ENCODE measurements at regions not wholly inside any gene's neighbourhood (a gene's known extent, or its start where the extent isn't known, plus 50 kb on each side); places are given as distances from the start of the nearest gene placed in this dataset.

- no peak for TF ChIP-seq CTCF (conservative IDR thresholded peaks at IDR 0.05; ENCODE audit: low read depth in 2 of 2)
- no peak for TF ChIP-seq EZH2 (IDR thresholded peaks at IDR 0.05; ENCODE audit: low read depth, unreplicated experiment)
- no peak for TF ChIP-seq REST (IDR thresholded peaks at IDR 0.05; ENCODE audit: unreplicated experiment)
Observed at GRCh38 chr10:113243311-113243710, 293.3 kb downstream of the TCF7L2 start.
